HCT116 (cell line): ENCODE measurements at regions not wholly inside any gene's neighbourhood (a gene's known extent, or its start where the extent isn't known, plus 50 kb on each side); places are given as distances from the start of the nearest gene placed in this dataset.

Experiments used
- SP1 ChIP-seq: IDR thresholded peaks from 2 replicates; pipeline ENCODE4 v1.6.1; 2012; ENCODE audit warnings: low read depth
- TF ChIP-seq, protein P1 (sequence below), 3 experiments: fragments of 200-600 bp in 1 of 3; sonication (generic) in 1 of 3; IDR thresholded peaks in 2 of 3; conservative IDR thresholded peaks in 1 of 3; 2 replicates each; pipeline ENCODE4 v1.5.1; 2012 to 2017; ENCODE audit warnings: low read depth in 2 of 3, low read length in 2 of 3, antibody characterized with exemption in 1 of 3, borderline replicate concordance in 1 of 3, control low read depth in 1 of 3, mild to moderate bottlenecking in 1 of 3, mixed read lengths in 1 of 3, mixed run types in 1 of 3, moderate library complexity in 1 of 3; ENCODE audit not compliant: insufficient read depth in 1 of 3
- TF ChIP-seq, protein P2 (sequence below): IDR thresholded peaks from 2 replicates; pipeline ENCODE4 v1.6.1; 2012; ENCODE audit warnings: low read depth

DNA sequence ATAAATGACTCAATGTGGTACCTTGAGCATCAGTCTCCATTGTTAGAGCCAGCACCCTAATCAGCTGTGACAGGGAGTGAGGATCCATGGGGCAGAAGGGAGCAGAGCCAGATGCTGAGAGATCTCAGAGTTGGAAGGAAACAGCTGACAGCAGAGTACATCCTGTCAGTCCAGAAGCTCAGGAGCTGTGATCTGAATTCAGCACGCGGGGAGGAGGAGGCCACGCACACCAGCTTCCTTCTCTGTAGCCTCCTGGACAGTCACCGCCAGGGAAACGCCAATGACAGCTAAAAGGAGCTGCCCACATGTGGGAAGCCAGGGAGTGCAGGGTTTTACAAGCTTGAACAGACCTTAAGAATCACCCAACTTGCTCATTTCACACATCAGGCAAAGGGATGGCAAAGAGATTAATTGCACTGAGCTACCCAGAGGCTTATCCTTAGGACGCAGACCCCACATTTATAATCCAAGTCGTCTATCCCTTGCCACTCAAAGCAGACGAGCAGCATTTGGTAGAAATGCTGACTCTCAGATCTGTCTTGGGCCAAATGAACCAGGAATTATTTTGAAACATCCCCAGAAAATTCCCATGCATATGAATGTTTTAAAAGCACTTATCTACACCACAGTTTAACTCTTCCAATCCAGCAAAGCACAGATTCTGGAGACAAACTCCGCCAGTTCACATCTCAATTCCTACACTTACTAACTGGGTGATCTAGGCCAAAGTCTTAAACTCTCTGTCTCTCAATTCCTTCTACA is 322.6 kb upstream of the TMTC1 start:
- TF ChIP-seq, protein P1, sequence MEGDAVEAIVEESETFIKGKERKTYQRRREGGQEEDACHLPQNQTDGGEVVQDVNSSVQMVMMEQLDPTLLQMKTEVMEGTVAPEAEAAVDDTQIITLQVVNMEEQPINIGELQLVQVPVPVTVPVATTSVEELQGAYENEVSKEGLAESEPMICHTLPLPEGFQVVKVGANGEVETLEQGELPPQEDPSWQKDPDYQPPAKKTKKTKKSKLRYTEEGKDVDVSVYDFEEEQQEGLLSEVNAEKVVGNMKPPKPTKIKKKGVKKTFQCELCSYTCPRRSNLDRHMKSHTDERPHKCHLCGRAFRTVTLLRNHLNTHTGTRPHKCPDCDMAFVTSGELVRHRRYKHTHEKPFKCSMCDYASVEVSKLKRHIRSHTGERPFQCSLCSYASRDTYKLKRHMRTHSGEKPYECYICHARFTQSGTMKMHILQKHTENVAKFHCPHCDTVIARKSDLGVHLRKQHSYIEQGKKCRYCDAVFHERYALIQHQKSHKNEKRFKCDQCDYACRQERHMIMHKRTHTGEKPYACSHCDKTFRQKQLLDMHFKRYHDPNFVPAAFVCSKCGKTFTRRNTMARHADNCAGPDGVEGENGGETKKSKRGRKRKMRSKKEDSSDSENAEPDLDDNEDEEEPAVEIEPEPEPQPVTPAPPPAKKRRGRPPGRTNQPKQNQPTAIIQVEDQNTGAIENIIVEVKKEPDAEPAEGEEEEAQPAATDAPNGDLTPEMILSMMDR (IDR thresholded peaks at IDR 0.05 in 2 of 3, conservative IDR thresholded peaks at IDR 0.05 in 1 of 3; ENCODE audit: borderline replicate concordance in 1 of 3, insufficient read depth in 1 of 3, low read depth in 2 of 3, low read length in 2 of 3) = no peak
- TF ChIP-seq, protein P2, sequence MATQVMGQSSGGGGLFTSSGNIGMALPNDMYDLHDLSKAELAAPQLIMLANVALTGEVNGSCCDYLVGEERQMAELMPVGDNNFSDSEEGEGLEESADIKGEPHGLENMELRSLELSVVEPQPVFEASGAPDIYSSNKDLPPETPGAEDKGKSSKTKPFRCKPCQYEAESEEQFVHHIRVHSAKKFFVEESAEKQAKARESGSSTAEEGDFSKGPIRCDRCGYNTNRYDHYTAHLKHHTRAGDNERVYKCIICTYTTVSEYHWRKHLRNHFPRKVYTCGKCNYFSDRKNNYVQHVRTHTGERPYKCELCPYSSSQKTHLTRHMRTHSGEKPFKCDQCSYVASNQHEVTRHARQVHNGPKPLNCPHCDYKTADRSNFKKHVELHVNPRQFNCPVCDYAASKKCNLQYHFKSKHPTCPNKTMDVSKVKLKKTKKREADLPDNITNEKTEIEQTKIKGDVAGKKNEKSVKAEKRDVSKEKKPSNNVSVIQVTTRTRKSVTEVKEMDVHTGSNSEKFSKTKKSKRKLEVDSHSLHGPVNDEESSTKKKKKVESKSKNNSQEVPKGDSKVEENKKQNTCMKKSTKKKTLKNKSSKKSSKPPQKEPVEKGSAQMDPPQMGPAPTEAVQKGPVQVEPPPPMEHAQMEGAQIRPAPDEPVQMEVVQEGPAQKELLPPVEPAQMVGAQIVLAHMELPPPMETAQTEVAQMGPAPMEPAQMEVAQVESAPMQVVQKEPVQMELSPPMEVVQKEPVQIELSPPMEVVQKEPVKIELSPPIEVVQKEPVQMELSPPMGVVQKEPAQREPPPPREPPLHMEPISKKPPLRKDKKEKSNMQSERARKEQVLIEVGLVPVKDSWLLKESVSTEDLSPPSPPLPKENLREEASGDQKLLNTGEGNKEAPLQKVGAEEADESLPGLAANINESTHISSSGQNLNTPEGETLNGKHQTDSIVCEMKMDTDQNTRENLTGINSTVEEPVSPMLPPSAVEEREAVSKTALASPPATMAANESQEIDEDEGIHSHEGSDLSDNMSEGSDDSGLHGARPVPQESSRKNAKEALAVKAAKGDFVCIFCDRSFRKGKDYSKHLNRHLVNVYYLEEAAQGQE = no peak
- TF ChIP-seq SP1 = no peak
